GM21619 (cell line): ENCODE measurements at regions not wholly inside any gene's neighbourhood (a gene's known extent, or its start where the extent isn't known, plus 50 kb on each side); places are given as distances from the start of the nearest gene placed in this dataset.
A peak's percentile ranks its signal among the peaks of the same experiment; 100 is the strongest.

ENCODE experiments used
- ATAC-seq: cut with Tn5 transposase; IDR thresholded peaks from one replicate; pipeline ENCODE4 v1.9.1; 2021; ENCODE audit not compliant: unreplicated experiment

DNA sequence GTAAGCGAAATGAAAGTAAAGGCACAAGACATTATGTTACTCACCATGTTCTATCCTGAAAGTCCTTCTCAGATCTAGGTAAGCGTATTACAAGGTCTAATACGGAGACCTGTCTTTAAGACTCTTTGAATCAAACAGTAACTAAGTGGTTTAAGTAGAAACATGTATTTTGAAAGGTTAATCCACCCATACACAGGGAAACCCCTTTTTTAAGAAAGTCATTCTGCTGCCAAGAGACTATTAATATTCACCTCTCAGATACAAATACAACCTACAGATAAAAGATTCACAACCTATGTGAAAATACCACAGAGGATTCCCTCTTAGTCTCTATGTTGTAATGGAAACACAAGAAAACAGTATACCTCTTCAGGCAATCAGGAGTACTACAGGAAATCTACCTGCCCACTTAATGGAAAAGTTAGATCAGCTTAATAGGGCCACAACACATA lies 63.2 kb upstream of the TNIP3 start:
- peak; percentile 87 for ATAC-seq

DNA sequence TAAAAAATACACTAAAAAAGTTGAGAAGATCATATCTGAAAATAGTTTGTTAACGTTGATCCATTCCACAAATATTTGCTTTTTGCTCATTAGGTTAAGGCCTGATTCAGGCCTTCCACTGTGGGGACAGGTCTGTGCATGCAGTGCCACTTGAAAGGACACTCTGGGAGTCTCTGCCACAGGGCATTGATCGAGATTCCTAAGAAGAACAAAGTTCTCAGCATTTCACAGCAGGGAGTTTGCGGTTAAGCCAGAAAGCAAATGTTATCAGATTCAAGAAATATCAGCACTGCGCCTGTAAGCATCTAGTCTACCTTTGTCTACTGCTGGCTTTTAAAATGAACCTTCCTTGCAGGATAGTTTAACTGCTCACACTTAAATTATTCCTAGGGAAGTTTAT lies 62.2 kb upstream of the TNIP3 start:
- ATAC-seq: no peak

- ATAC-seq: no peak
These were observed 57.5 kb upstream of the TNIP3 start for GRCh38 chr4:121221608-121222007.

GRCh38 chr4:121221201-121221600 lies 57.1 kb upstream of the TNIP3 start:
- ATAC-seq: no peak

- no peak for ATAC-seq
These were observed 56.6 kb upstream of the TNIP3 start for GRCh38 chr4:121220698-121221097.

DNA sequence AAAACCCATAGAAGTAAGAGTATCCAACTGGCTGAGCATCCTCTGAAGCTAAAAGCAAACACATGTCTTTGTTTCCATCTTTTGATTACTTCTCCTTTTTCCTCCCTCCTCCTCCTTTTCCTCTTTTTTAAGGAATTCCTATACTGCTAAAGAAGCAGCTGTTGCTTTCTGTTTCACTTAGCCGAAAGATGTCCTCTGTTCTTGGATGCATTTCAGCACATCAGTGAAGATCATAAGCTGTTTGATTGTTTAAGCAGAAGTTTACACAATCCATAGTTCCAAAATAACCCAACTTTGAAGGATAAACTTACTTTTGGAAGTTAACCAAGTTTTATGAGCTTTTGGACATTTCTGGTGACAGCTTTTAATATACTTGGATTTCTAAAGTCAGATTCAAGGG lies 55.1 kb upstream of the TNIP3 start:
- ATAC-seq: no peak

- ATAC-seq: no peak
These were observed 53.2 kb upstream of the TNIP3 start for GRCh38 chr4:121217351-121217750.

- ATAC-seq: no peak
These were observed 52.3 kb upstream of the TNIP3 start for GRCh38 chr4:121216461-121216860.

DNA sequence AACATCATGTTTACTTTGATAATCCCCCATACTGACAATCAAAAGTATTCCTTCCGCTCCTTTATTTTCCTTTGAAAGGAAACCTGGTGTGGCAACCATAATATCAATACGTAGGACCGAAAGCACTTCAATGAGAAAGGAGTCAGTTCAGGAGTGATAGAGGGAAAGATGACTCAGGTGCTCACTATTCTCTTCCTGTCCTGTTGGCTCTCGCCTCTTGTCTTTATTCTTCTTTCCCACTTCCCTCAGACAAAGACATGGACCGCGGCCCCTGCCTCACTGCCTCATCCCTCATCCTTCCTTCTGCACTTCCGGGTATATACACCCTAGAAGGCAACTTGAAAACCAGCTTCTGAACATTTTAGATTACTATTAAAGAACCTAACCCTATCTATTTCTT lies 49.8 kb upstream of the TNIP3 start:
- no peak for ATAC-seq
